GM06990 (cell line): ENCODE measurements at regions not wholly inside any gene's neighbourhood (a gene's known extent, or its start where the extent isn't known, plus 50 kb on each side); places are given as distances from the start of the nearest gene placed in this dataset.

Source experiments
- DNase-seq: peaks from one replicate; pipeline ENCODE4 v3.0.0-alpha.2; 2011; ENCODE audit not compliant: insufficient read length; ENCODE audit errors: extremely low read depth
- H3K27me3 ChIP-seq: replicated peaks from 2 replicates; pipeline ENCODE4 v1.6.0; 2011; ENCODE audit warnings: low read length; ENCODE audit not compliant: control insufficient read depth, insufficient read depth
- H3K36me3 ChIP-seq: 2 replicates; pipeline ENCODE4 v1.5.1; 2011; ENCODE audit warnings: low read length; ENCODE audit not compliant: control insufficient read depth, insufficient read depth
- H3K4me3 ChIP-seq: replicated peaks from 2 replicates; pipeline ENCODE4 v1.5.1; 2011; ENCODE audit warnings: low read depth, mild to moderate bottlenecking, control low read depth, low read length
- TF ChIP-seq, protein P1 (sequence below): IDR thresholded peaks from 2 replicates; pipeline ENCODE4 v1.5.1; 2011; ENCODE audit warnings: low read length, control low read depth, mild to moderate bottlenecking, inconsistent platforms; ENCODE audit not compliant: insufficient read depth, poor library complexity, severe bottlenecking

DNA sequence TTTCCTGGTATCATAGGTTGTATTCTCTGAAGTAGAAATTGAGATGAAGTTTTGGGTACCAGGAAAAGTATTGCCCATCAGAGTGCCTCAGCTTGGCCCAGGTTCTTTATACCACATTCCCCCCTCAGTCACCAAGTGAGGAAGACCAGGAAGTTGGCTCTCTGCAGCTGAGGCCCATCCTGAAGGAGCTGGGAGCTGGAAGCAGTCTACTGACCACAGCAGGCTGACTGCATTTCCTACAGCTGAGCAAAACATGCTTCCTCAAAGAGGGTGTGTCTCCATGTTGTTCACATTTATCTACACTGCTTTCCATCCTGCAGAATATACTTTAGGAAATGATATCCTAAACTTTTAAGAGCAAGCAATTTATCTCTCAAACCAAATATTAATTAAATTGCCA, 654.6 kb downstream of the ELAVL2 start:
- no peaks in the 10 kb centered on the region for H3K27me3 ChIP-seq
- H3K4me3 ChIP-seq, result no peak overlapping the region
- DNase-seq, result no peak
- TF ChIP-seq, protein P1, sequence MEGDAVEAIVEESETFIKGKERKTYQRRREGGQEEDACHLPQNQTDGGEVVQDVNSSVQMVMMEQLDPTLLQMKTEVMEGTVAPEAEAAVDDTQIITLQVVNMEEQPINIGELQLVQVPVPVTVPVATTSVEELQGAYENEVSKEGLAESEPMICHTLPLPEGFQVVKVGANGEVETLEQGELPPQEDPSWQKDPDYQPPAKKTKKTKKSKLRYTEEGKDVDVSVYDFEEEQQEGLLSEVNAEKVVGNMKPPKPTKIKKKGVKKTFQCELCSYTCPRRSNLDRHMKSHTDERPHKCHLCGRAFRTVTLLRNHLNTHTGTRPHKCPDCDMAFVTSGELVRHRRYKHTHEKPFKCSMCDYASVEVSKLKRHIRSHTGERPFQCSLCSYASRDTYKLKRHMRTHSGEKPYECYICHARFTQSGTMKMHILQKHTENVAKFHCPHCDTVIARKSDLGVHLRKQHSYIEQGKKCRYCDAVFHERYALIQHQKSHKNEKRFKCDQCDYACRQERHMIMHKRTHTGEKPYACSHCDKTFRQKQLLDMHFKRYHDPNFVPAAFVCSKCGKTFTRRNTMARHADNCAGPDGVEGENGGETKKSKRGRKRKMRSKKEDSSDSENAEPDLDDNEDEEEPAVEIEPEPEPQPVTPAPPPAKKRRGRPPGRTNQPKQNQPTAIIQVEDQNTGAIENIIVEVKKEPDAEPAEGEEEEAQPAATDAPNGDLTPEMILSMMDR, result no peak
- H3K36me3 ChIP-seq, result no peaks in the 10 kb centered on the region

DNA sequence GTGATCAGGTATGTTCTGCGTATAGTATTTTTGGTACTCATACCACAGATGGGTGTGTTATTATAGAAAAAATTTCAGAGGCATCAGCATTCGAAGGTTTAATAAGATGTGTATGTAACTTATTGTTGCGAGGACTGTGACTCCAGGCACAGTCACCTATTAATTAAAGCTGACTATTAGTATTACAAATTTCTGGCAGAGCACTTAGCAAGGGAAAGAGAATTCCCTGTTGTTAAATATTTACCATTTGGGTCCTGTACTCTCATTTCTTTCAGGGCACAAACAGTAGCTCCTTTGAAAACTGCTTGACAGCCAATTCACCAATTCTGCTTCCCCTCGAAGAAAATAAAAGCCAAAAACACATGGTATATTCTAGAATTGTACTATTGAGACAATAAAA, 653.8 kb downstream of the ELAVL2 start:
- no peak overlapping the region for H3K4me3 ChIP-seq
- no peak for DNase-seq
- no peaks in the 10 kb centered on the region for H3K27me3 ChIP-seq
- H3K36me3 ChIP-seq, result no peaks in the 10 kb centered on the region
- TF ChIP-seq, protein P1, result no peak

DNA sequence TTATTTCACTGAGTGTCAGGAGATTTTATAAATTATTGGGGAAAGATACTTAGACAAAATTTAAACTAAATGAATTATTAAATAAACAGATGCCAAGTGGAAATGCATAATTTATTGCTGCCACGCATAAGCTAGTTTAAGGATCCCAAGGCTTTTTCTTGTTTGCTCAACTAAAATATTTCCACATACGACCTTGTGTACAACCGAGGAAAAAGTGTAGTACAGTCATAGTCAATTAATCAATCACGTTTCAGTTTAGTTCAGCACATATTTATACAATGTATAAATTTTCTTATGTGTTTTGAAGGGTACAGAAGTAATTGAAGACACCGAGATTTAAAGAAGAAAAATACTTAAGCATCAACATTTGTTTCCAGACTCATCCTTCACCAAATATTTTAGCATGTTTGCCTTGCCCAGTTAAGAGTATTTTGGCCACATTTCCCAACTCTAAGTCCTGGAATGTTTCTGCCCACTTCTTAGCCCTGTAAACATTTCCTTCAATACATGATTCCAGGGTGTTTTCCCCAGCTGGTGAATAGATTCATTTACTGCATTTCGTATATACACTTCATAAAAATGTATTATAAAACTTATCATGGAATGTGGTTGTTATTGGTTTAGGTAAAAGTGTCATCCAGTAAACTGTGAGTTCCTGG, 652.9 kb downstream of the ELAVL2 start:
- DNase-seq, result no peak
- H3K36me3 ChIP-seq, result no peaks in the 10 kb centered on the region
- TF ChIP-seq, protein P1, result no peak
- H3K4me3 ChIP-seq, result no peak overlapping the region
- no peaks in the 10 kb centered on the region for H3K27me3 ChIP-seq

DNA sequence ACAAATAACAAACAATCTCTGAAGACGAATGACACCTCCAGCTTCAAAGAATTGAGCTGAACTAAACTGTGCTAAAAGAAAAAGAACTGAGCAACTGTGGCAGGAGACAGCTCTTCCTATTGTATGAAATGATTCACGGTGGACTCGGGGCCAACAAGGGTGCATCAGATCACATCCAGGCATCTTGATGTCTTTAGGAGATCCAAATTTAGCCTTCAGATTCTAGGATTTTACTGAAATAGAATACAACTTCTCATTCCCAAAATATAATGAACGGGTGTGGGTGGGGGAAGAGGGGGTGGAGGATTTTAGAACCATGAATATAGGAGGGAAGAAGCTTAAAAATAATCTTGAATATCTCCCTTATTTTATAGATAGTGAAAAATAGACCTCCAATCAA, 631.8 kb downstream of the ELAVL2 start:
- no peaks in the 10 kb centered on the region for H3K27me3 ChIP-seq
- no peak overlapping the region for H3K4me3 ChIP-seq
- H3K36me3 ChIP-seq, result no peaks in the 10 kb centered on the region
- TF ChIP-seq, protein P1, result no peak
- no peak for DNase-seq

DNA sequence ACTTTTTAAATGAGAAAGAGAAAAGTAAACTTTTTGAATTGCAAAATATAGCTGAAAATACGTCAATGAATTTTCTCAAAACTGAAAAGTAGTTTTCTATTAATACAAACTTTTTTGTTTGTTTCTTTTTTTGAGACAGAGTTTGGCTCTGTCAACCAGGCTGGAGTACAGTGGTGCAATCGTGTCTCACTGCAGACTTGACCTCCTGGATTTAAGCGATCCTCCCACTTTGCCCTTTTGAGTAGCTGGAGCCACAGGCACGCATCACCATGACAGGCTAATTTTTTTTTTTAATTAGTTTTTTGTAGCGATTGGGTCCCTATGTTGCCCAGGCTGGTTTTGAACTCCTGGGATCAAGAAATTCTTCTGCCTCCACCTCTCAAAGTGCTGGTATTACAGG, 610.4 kb downstream of the ELAVL2 start:
- TF ChIP-seq, protein P1, result no peak
- Histone ChIP-seq H3K36me3 (no peaks in the 10 kb centered on the region), H3K27me3 (no peaks in the 10 kb centered on the region), H3K4me3 (no peak overlapping the region)
- DNase-seq, result no peak

DNA sequence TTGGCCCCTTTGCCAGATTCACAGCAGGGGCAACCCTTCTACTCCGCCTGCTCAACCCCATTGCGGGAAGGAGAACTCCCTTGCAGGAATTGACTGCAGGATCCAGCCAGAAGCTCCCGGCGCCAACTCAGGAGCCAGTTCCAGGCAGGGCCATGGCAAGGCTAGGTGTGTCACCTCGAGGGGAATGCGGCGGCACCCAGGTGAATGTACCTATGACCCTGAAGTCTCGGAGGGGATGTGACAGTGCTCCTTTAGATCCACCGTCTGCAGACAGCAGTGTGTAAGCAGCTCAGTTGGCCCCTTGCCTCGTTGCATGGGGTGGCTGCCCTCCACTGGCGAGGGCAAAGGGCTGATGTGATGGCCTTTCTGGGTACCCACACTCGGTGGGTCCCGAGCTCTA, 606.6 kb downstream of the ELAVL2 start:
- H3K27me3 ChIP-seq, result no peaks in the 10 kb centered on the region
- TF ChIP-seq, protein P1, result no peak
- no peak overlapping the region for H3K4me3 ChIP-seq
- no peaks in the 10 kb centered on the region for H3K36me3 ChIP-seq
- DNase-seq, result no peak
